CD4-positive, alpha-beta T cell treated with Interleukin-4 for 1 hour (primary cell): ENCODE measurements at regions not wholly inside any gene's neighbourhood (a gene's known extent, or its start where the extent isn't known, plus 50 kb on each side); places are given as distances from the start of the nearest gene placed in this dataset.
"Not testable (repeated sequence)": the region's sequence is repeated elsewhere in the genome, so short reads cannot be mapped to it uniquely, and the experiment has no call there.

Experiments
- DNase-seq, 2 donors: peaks; one replicate each; pipeline ENCODE4 v3.0.0-alpha.2; 2020 to 2022

GRCh38 chr18:60894254-60894945 is 438.8 kb upstream of the CDH20 start:
- no peak for DNase-seq

- no peak for DNase-seq
Measured at GRCh38 chr18:60895181-60895580, 438.0 kb upstream of the CDH20 start.

GRCh38 chr18:60898111-60898510 is 435.1 kb upstream of the CDH20 start:
- no peak for DNase-seq

GRCh38 chr18:60905699-60906098 is 427.5 kb upstream of the CDH20 start:
- DNase-seq = no peak

GRCh38 chr18:60910534-60910933 is 422.7 kb upstream of the CDH20 start:
- no peak for DNase-seq

- DNase-seq = no peak
Measured at GRCh38 chr18:60911504-60911903, 421.7 kb upstream of the CDH20 start.

GRCh38 chr18:60915160-60915559 is 418.1 kb upstream of the CDH20 start:
- no peak for DNase-seq

- DNase-seq = not testable (repeated sequence)
Measured at GRCh38 chr18:60918862-60919261, 414.4 kb upstream of the CDH20 start.

GRCh38 chr18:60925892-60926291 is 407.3 kb upstream of the CDH20 start:
- DNase-seq = no peak

- no peak for DNase-seq
Measured at GRCh38 chr18:60929966-60930365, 403.3 kb upstream of the CDH20 start.

- no peak for DNase-seq
Measured at GRCh38 chr18:60935041-60935910, 398.0 kb upstream of the CDH20 start.

- DNase-seq = no peak
Measured at GRCh38 chr18:60936101-60936500, 397.1 kb upstream of the CDH20 start.

GRCh38 chr18:60943297-60943696 is 389.9 kb upstream of the CDH20 start:
- DNase-seq = no peak

- DNase-seq = no peak
Measured at GRCh38 chr18:60950634-60951033, 382.6 kb upstream of the CDH20 start.

GRCh38 chr18:60951091-60951490 is 382.1 kb upstream of the CDH20 start:
- no peak for DNase-seq

GRCh38 chr18:60962625-60963024 is 370.6 kb upstream of the CDH20 start:
- DNase-seq = no peak

- DNase-seq = no peak
Measured at GRCh38 chr18:60965856-60966255, 367.4 kb upstream of the CDH20 start.

- no peak for DNase-seq
Measured at GRCh38 chr18:60966876-60967275, 366.4 kb upstream of the CDH20 start.

- DNase-seq = no peak
Measured at GRCh38 chr18:60975420-60975819, 357.8 kb upstream of the CDH20 start.

- DNase-seq = no peak
Measured at GRCh38 chr18:60976976-60977375, 356.3 kb upstream of the CDH20 start.

- no peak for DNase-seq
Measured at GRCh38 chr18:60978338-60978737, 354.9 kb upstream of the CDH20 start.

GRCh38 chr18:60980422-60981005 is 352.7 kb upstream of the CDH20 start:
- DNase-seq = no peak

GRCh38 chr18:60981682-60982328 is 351.4 kb upstream of the CDH20 start:
- DNase-seq = no peak

- no peak for DNase-seq
Measured at GRCh38 chr18:60982329-60982695, 350.9 kb upstream of the CDH20 start.
